ENCODE measurements at regions not wholly inside any gene's neighbourhood (a gene's known extent, or its start where the extent isn't known, plus 50 kb on each side); places are given as distances from the start of the nearest gene placed in this dataset.

DNA sequence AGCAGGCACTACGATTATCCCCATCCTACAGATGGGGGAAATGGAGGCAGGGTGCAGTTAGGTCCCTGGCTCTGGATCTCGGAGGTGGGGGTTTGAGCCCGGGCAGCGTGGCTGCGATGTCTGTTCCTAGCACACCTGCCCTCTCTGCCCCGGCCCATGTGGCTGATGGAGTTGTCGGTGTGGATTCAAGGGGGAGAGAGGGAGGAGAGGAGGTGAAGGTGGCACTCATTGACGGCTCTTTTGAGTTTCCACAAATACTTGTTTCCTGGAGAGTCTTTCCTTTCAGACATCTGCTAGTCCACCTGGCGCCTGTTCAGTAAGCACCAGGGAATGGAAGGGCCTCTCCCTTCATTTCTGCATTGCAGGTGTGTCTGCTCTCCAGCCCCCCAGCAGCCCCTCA, 69.9 kb downstream of the ARHGEF18 start (continued):
- TF ChIP-seq, protein P1, sequence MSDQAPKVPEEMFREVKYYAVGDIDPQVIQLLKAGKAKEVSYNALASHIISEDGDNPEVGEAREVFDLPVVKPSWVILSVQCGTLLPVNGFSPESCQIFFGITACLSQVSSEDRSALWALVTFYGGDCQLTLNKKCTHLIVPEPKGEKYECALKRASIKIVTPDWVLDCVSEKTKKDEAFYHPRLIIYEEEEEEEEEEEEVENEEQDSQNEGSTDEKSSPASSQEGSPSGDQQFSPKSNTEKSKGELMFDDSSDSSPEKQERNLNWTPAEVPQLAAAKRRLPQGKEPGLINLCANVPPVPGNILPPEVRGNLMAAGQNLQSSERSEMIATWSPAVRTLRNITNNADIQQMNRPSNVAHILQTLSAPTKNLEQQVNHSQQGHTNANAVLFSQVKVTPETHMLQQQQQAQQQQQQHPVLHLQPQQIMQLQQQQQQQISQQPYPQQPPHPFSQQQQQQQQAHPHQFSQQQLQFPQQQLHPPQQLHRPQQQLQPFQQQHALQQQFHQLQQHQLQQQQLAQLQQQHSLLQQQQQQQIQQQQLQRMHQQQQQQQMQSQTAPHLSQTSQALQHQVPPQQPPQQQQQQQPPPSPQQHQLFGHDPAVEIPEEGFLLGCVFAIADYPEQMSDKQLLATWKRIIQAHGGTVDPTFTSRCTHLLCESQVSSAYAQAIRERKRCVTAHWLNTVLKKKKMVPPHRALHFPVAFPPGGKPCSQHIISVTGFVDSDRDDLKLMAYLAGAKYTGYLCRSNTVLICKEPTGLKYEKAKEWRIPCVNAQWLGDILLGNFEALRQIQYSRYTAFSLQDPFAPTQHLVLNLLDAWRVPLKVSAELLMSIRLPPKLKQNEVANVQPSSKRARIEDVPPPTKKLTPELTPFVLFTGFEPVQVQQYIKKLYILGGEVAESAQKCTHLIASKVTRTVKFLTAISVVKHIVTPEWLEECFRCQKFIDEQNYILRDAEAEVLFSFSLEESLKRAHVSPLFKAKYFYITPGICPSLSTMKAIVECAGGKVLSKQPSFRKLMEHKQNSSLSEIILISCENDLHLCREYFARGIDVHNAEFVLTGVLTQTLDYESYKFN (CRISPR knock-in tag; conservative IDR thresholded peaks at IDR 0.05), result no peak
- no peak for TF ChIP-seq NR1H2 (CRISPR knock-in tag; IDR thresholded peaks at IDR 0.05; ENCODE audit: borderline replicate concordance, low read depth)
- TF ChIP-seq POGZ (CRISPR knock-in tag; IDR thresholded peaks at IDR 0.05), result no peak

DNA sequence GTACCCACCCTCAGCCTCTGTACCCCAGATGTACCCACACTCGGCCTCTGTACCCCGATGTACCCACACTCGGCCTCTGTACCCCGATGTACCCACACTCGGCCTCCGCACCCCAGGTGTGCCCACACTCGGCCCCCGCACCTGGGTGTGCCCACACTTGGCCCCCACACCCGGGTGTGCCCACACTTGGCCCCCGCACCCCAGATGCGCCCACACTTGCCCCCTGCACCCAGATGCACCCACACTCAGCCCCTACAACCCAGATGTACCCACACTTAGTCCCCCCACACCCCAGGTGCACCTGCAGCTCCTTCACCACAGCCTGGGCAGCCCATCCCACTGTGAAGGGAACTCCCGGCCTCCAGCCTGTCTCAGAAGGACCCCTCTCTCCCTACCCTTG, 69.7 kb downstream of the PEX11G start:
- Histone ChIP-seq H3K9ac (ENCODE audit: insufficient read depth, low read depth, low read length) (no peak overlapping the region), H3K27ac (ENCODE audit: extremely low read length, insufficient read depth, low read length) (no peak overlapping the region), H3K4me2 (ENCODE audit: low read depth, low read length) (no peak overlapping the region), H3K4me3 (replicated peaks in 1 of 3; ENCODE audit: insufficient read depth in 1 of 3, low read depth in 2 of 3, low read length in 3 of 3) (no peak overlapping the region), H2AFZ (ENCODE audit: low read length) (no peak overlapping the region), H3K27me3 (ENCODE audit: control insufficient read depth in 1 of 2, insufficient read depth in 2 of 2, low read length in 2 of 2) (no peaks in the 10 kb centered on the region), H3K4me1 (ENCODE audit: insufficient read depth, low read length) (peaks cover 14% of the 10 kb centered on the region), H3K9me3 (ENCODE audit: low read length) (no peaks in the 10 kb centered on the region), H4K20me1 (ENCODE audit: insufficient read depth, low read length) (no peaks in the 10 kb centered on the region), H3K36me3 (replicated peaks in 1 of 2; ENCODE audit: control insufficient read depth in 1 of 2, insufficient read depth in 2 of 2, low read length in 2 of 2) (peaks cover 1 to 7% of the 10 kb centered on the region in 2 experiments; a peak in 1 of 5 replicates), H3K79me2 (ENCODE audit: insufficient read depth, low read length) (peaks cover 6% of the 10 kb centered on the region)
- no TSS peak for BruUV-seq (replicated peaks)
- in situ Hi-C loops (cut with HindIII; ENCODE audit: extremely low pct_ligation_motif_present, low pct_unique_long_range_greater_than_20kb), result no loop called here
- DNase-seq (ENCODE audit: low spot score), result no peak
- no peak for ATAC-seq
- intact Hi-C loops (cut with micrococcal nuclease; ENCODE audit: unreplicated experiment), result no loop called here
- POLR2A ChIA-PET, result no interaction called here
- CTCF ChIA-PET (ENCODE audit: low intra/inter-chr PET ratio, low total read pairs), result no interaction called here
- 98% methylated on average over 12 of the region's 12 CpGs for WGBS (ENCODE audit: low lambda C conversion rate)
- no peak for FAIRE-seq
- TF ChIP-seq MTA1 (CRISPR knock-in tag; IDR thresholded peaks at IDR 0.05; ENCODE audit: borderline replicate concordance), result no peak
- TF ChIP-seq ZNF331 (CRISPR knock-in tag; IDR thresholded peaks at IDR 0.05), result no peak
- TF ChIP-seq NRL (CRISPR knock-in tag; IDR thresholded peaks at IDR 0.05; ENCODE audit: borderline replicate concordance), result no peak
- TF ChIP-seq, protein P2, sequence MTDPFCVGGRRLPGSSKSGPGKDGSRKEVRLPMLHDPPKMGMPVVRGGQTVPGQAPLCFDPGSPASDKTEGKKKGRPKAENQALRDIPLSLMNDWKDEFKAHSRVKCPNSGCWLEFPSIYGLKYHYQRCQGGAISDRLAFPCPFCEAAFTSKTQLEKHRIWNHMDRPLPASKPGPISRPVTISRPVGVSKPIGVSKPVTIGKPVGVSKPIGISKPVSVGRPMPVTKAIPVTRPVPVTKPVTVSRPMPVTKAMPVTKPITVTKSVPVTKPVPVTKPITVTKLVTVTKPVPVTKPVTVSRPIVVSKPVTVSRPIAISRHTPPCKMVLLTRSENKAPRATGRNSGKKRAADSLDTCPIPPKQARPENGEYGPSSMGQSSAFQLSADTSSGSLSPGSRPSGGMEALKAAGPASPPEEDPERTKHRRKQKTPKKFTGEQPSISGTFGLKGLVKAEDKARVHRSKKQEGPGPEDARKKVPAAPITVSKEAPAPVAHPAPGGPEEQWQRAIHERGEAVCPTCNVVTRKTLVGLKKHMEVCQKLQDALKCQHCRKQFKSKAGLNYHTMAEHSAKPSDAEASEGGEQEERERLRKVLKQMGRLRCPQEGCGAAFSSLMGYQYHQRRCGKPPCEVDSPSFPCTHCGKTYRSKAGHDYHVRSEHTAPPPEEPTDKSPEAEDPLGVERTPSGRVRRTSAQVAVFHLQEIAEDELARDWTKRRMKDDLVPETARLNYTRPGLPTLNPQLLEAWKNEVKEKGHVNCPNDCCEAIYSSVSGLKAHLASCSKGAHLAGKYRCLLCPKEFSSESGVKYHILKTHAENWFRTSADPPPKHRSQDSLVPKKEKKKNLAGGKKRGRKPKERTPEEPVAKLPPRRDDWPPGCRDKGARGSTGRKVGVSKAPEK (CRISPR knock-in tag; IDR thresholded peaks at IDR 0.05; ENCODE audit: borderline replicate concordance), result no peak
- TF ChIP-seq ZNF766 (CRISPR knock-in tag; IDR thresholded peaks at IDR 0.05; ENCODE audit: borderline replicate concordance), result no peak
- TF ChIP-seq, protein P3, sequence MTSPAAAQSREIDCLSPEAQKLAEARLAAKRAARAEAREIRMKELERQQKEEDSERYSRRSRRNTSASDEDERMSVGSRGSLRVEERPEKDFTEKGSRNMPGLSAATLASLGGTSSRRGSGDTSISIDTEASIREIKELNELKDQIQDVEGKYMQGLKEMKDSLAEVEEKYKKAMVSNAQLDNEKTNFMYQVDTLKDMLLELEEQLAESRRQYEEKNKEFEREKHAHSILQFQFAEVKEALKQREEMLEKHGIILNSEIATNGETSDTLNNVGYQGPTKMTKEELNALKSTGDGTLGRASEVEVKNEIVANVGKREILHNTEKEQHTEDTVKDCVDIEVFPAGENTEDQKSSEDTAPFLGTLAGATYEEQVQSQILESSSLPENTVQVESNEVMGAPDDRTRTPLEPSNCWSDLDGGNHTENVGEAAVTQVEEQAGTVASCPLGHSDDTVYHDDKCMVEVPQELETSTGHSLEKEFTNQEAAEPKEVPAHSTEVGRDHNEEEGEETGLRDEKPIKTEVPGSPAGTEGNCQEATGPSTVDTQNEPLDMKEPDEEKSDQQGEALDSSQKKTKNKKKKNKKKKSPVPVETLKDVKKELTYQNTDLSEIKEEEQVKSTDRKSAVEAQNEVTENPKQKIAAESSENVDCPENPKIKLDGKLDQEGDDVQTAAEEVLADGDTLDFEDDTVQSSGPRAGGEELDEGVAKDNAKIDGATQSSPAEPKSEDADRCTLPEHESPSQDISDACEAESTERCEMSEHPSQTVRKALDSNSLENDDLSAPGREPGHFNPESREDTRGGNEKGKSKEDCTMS (CRISPR knock-in tag; conservative IDR thresholded peaks at IDR 0.05), result no peak
- TF ChIP-seq ZNF296 (CRISPR knock-in tag; conservative IDR thresholded peaks at IDR 0.05), result no peak
- no peak for TF ChIP-seq ERF (CRISPR knock-in tag; IDR thresholded peaks at IDR 0.05)
- TF ChIP-seq, protein P4, sequence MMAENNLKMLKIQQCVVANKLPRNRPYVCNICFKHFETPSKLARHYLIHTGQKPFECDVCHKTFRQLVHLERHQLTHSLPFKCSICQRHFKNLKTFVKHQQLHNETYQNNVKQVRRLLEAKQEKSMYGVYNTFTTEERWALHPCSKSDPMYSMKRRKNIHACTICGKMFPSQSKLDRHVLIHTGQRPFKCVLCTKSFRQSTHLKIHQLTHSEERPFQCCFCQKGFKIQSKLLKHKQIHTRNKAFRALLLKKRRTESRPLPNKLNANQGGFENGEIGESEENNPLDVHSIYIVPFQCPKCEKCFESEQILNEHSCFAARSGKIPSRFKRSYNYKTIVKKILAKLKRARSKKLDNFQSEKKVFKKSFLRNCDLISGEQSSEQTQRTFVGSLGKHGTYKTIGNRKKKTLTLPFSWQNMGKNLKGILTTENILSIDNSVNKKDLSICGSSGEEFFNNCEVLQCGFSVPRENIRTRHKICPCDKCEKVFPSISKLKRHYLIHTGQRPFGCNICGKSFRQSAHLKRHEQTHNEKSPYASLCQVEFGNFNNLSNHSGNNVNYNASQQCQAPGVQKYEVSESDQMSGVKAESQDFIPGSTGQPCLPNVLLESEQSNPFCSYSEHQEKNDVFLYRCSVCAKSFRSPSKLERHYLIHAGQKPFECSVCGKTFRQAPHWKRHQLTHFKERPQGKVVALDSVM (CRISPR knock-in tag; IDR thresholded peaks at IDR 0.05), result no peak
- no peak for TF ChIP-seq ZSCAN9 (CRISPR knock-in tag; IDR thresholded peaks at IDR 0.05; ENCODE audit: borderline replicate concordance)

Data from HepG2 (cell line).